ENCODE measurements at regions not wholly inside any gene's neighbourhood (a gene's known extent, or its start where the extent isn't known, plus 50 kb on each side); places are given as distances from the start of the nearest gene placed in this dataset.

- DNase-seq = no peak
- Histone ChIP-seq H3K36me3 (no peaks in the 10 kb centered on the region), H3K27me3 (no peaks in the 10 kb centered on the region), H3K4me3 (ENCODE audit: low read depth, low read length) (no peak overlapping the region), H3K4me1 (no peaks in the 10 kb centered on the region), H3K9me3 (no peaks in the 10 kb centered on the region; the same call in 1 of the 2 replicates)
- no peak for TF ChIP-seq CTCF (IDR thresholded peaks at IDR 0.05; ENCODE audit: low read depth, low read length)
Observed at GRCh38 chr2:18830962-18831361, 241.6 kb upstream of the NT5C1B start.

GRCh38 chr2:18829976-18830375 lies 240.6 kb upstream of the NT5C1B start:
- Histone ChIP-seq H3K9me3 (no peaks in the 10 kb centered on the region; the same call in 1 of the 2 replicates), H3K4me1 (no peaks in the 10 kb centered on the region), H3K27me3 (no peaks in the 10 kb centered on the region), H3K36me3 (no peaks in the 10 kb centered on the region), H3K4me3 (ENCODE audit: low read depth, low read length) (no peak overlapping the region)
- no peak for DNase-seq
- no peak for TF ChIP-seq CTCF (IDR thresholded peaks at IDR 0.05; ENCODE audit: low read depth, low read length)

DNA sequence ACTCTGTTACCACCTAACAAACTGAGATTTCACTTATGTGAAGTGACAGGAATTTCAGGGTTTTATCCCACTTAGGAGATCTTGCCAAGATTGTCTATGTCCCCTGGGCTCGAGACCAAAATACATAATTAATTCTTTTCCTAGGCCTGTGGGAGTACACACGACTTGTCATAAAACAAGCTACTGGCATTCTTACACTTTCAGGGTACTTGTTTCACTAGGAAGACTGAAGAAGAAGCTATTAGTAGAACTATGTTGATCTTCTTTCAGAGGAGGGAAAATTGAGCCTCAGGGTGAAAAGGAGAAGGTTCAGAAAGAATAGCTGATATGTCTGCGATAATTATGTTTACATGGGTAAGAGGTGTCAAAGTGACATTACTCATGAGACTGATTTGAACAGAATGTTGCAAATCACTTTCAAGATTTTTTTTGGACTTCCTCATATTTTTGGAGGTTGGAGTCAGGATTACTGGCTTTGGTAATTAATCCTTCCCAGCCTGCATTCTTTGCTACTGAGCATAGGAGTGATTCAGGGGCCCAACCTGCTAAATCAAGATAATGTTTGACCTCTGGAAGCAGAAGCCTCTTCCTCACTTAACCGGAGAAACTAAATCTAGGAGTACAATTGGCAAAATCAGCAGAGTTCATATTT lies 240.0 kb upstream of the NT5C1B start:
- H3K36me3 ChIP-seq = no peaks in the 10 kb centered on the region
- H3K4me3 ChIP-seq (ENCODE audit: low read depth, low read length) = no peak overlapping the region
- TF ChIP-seq CTCF (IDR thresholded peaks at IDR 0.05; ENCODE audit: low read depth, low read length) = no peak
- H3K9me3 ChIP-seq = no peaks in the 10 kb centered on the region; the same call in 1 of the 2 replicates
- H3K4me1 ChIP-seq = no peaks in the 10 kb centered on the region
- no peak for DNase-seq
- no peaks in the 10 kb centered on the region for H3K27me3 ChIP-seq

DNA sequence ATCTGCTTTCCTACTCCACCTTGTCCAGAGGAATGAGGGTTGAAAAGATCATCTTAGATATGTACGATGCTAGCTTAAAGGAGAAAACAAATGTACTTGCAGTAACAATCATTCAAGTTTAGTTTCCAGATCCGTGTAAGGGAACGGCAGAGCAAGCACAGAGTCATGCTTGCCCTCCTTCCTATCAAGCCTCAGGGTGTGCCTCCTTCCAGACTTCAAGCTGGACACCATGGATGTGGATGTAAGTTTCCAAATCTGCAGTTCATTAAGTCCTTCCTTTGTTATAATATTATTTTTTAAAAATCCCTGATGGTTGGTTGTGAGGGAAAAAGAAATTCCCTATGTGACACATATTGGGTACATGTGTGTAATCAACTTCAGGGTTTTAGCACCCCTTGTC lies 238.9 kb upstream of the NT5C1B start:
- DNase-seq = no peak
- TF ChIP-seq CTCF (IDR thresholded peaks at IDR 0.05; ENCODE audit: low read depth, low read length) = no peak
- Histone ChIP-seq H3K9me3 (no peaks in the 10 kb centered on the region; the same call in 1 of the 2 replicates), H3K36me3 (no peaks in the 10 kb centered on the region), H3K27me3 (no peaks in the 10 kb centered on the region), H3K4me3 (ENCODE audit: low read depth, low read length) (no peak overlapping the region), H3K4me1 (no peaks in the 10 kb centered on the region)

DNA sequence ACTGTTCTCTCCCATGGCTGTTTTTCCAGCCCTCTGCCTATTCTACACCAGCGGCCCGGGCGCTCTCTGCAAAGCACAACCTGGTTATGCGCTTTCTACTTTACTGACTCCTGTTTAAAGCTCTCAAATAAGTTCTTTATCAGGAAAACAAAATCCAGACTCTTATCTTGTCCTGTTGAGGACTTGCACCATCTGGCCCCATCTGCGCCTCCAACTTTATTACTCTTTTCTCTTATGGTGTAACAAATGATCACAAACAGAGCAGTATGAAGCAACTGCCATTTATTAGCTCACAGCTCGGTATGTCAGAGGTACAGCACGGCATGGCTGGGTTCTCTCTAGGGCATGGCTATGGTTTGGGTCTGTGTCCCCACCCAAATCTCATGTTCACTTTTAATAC lies 236.5 kb upstream of the NT5C1B start:
- Histone ChIP-seq H3K27me3 (no peaks in the 10 kb centered on the region), H3K4me1 (no peaks in the 10 kb centered on the region), H3K36me3 (no peaks in the 10 kb centered on the region), H3K4me3 (ENCODE audit: low read depth, low read length) (no peak overlapping the region), H3K9me3 (no peaks in the 10 kb centered on the region)
- no peak for DNase-seq
- TF ChIP-seq CTCF (IDR thresholded peaks at IDR 0.05; ENCODE audit: low read depth, low read length) = no peak

- Histone ChIP-seq H3K4me1 (no peaks in the 10 kb centered on the region), H3K27me3 (no peaks in the 10 kb centered on the region), H3K4me3 (ENCODE audit: low read depth, low read length) (no peak overlapping the region), H3K36me3 (no peaks in the 10 kb centered on the region), H3K9me3 (no peaks in the 10 kb centered on the region)
- TF ChIP-seq CTCF (IDR thresholded peaks at IDR 0.05; ENCODE audit: low read depth, low read length) = no peak
- DNase-seq = no peak
Observed at GRCh38 chr2:18824915-18825314, 235.5 kb upstream of the NT5C1B start.

Data from BE2C (cell line).